GDM1 (cell line): ENCODE measurements at regions not wholly inside any gene's neighbourhood (a gene's known extent, or its start where the extent isn't known, plus 50 kb on each side); places are given as distances from the start of the nearest gene placed in this dataset.
A peak's percentile ranks its signal among the peaks of the same experiment; 100 is the strongest.

ENCODE experiments used
- DNase-seq: peaks from one replicate; lab custom pipeline; 2025; lab: John Stamatoyannopoulos, UW

GRCh38 chr2:147135376-147135775 is 709.5 kb upstream of the ACVR2A start:
- no peak for DNase-seq

- no peak for DNase-seq
Observed at GRCh38 chr2:147133286-147133908, 711.4 kb upstream of the ACVR2A start.

DNA sequence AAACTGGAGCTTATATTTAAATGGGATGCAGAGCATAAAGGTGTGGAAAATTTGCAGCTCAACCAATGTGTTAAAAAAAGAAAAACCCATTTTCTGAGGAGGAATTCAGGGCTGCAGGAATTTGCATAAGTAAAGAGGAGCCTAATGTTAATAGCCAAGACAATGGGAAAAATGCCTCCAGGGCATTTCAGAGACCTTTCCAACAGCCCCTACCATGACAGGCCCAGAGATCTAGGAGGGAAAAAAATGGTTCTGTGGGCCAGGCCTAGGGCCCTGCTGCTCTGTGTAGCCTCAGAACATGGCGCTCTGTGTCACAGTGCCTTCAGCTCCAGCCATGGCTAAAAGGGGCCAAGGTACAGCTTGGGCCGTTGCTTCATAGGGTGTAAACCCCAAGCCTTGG is 719.7 kb upstream of the ACVR2A start:
- no peak for DNase-seq

DNA sequence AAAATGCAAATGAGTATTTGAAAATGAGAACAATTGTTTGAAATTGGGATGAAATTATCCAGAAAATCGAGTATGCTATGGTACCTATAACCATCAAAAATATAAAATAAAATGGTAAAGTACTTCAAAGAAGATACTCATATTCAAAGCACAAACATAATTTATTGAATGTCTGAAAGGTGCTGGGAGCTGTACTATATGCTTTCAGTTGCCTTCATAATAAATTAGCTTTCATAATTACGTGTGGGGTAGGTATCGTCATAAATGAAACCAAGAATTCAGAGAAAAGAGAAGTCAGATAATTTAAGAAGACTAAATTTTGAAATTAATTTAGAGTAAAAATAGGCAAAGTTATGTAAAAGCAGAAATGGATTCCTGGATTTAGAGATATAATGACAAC is 721.9 kb upstream of the ACVR2A start:
- no peak for DNase-seq

DNA sequence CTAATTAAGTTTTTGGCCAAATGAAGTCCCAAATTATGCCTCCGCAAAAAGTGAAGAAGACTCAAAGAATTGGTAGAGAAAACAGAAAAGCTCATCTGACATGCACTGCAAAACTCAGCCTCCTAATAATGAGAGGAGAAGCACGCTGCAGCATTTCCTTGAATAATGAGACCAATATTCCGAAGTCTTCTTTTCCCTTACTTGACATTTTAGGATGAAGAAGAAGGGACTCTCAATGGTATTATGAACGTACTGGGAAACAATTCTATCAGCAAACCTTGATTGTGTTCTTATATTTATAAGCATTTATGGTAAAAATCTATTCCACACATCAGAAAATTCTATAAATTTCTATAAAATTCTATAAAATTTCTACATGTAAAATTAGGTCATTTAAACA is 733.9 kb upstream of the ACVR2A start:
- no peak for DNase-seq

- DNase-seq = no peak
Observed at GRCh38 chr2:147110317-147110716, 734.5 kb upstream of the ACVR2A start.

GRCh38 chr2:147109291-147109690 is 735.5 kb upstream of the ACVR2A start:
- DNase-seq = no peak

- no peak for DNase-seq
Observed at GRCh38 chr2:147108548-147108947, 736.3 kb upstream of the ACVR2A start.

DNA sequence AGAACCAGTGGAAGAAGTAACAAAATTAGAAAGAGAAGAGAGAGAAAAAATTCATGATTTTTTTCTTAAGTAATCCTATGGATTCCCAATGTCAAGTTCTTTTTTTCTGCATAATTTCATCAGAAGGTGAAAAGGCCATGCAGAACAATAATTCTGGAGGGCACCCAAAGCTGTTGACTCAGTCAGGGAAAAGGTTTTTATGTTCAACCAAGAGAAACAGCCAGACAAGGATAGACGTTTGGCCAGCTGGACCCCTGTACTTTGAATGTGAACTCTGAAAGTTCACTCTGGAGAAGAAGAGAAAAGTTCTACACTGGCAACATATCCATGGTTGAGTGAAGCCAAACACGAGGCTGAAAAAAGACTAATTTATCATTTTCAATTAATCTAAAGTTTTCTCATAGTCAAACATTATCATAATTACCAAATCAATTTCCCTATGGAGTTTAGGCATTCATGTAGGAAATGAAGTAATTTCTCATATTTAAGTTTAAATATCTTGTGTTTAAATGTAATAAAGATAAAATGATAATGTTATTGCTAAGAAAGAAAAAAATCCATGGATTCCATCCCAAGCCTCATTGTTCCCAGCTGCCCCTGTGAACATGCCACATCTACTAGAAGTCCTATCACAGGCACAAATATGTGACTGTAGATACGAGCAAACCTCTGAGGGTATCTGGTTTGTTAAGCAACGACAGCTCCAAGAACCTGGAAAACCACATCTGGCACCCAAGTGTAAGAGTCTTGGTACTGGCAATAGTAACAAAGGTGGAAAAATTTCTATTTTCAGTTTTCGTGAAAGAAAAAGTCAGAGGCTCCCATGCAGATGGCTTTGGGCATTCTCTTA is 742.7 kb upstream of the ACVR2A start:
- no peak for DNase-seq

GRCh38 chr2:147100406-147101035 is 744.3 kb upstream of the ACVR2A start:
- DNase-seq = no peak

GRCh38 chr2:147099845-147100244 is 745.0 kb upstream of the ACVR2A start:
- no peak for DNase-seq

DNA sequence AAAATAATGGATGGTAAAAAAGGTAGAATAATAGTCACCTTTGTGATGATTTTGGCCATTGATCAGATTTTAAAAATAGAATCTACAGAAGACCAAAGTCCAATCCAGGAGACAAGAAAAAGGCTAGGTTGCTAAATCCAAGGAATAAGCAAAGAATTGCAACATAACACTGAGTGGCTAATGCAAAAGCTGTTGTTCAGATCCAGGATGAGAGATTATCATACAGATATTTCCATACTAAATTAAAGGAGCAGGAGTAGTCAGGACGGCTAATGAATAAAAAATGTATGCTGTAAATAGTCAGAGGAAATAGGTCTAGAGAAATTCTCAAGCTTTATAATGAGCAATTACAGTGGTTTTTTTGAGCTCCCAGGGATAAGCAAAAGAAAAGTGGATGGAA is 745.9 kb upstream of the ACVR2A start:
- no peak for DNase-seq

- DNase-seq = no peak
Observed at GRCh38 chr2:147097747-147098146, 747.1 kb upstream of the ACVR2A start.

- DNase-seq = no peak
Observed at GRCh38 chr2:147096671-147097070, 748.2 kb upstream of the ACVR2A start.

DNA sequence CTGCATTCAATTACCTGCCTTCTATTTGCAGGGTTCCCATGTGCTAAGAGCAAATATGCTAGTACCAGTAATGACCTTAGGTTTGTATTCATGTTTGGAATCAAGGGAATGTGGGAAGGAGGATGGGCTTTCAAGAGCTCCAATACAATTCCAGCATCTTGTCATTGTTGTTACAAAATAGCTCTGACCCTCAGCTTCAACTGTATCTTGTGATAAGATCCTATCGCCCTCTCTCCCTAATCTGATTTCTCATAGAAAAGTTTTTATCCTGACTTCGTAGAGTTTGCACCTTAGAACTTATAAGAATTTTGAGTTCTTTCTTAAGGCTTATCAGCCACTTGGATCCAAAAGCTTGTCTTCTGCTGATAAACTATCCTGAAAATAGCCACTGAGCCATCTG is 749.5 kb upstream of the ACVR2A start:
- DNase-seq = no peak

DNA sequence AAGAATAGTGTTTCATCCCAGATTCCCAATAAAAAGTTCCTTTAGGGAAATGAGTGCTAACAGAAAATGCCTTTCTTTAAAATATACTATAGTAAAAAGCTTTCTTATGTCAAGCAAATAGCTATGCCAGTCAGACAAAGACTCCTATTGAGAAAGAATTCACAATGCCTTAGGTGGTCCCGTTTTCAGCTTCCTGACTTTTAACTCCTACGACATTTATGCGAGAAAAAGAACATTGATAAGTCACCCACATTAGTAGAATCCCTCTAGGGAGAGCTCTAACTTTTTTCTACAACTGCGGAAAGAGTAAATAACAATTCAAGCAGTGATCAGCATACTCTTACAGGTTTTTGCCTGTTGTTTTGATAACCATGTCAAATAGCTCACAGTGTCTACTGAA is 750.8 kb upstream of the ACVR2A start:
- DNase-seq = no peak

GRCh38 chr2:147092266-147092665 is 752.6 kb upstream of the ACVR2A start:
- DNase-seq = no peak

GRCh38 chr2:147091448-147091847 is 753.4 kb upstream of the ACVR2A start:
- no peak for DNase-seq

- DNase-seq = no peak
Observed at GRCh38 chr2:147088871-147089270, 756.0 kb upstream of the ACVR2A start.

DNA sequence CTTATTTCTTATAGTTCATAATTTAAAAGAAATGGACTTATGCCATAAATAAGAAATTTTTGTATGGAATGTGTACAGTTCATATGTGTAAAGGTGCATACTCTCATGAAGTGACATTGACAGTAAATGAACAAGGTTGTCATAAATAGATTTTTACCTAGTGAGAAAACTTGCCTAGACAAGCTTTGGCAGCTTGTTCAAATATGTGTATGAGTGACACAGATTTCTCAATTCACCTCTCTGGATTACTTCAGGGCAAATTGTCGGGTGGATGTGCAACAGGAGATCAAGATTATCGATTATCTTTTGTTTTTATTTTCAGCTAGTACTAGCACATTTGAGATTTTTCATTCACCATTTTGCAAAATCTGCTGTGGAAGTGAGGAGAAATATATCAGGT is 758.1 kb upstream of the ACVR2A start:
- DNase-seq = no peak

- DNase-seq = no peak
Observed at GRCh38 chr2:147083664-147084063, 761.2 kb upstream of the ACVR2A start.

GRCh38 chr2:147082850-147083522 is 761.8 kb upstream of the ACVR2A start:
- DNase-seq = peak; percentile 36

GRCh38 chr2:147081831-147082230 is 763.0 kb upstream of the ACVR2A start:
- DNase-seq = no peak
